ENCODE measurements at regions not wholly inside any gene's neighbourhood (a gene's known extent, or its start where the extent isn't known, plus 50 kb on each side); places are given as distances from the start of the nearest gene placed in this dataset.

DNA sequence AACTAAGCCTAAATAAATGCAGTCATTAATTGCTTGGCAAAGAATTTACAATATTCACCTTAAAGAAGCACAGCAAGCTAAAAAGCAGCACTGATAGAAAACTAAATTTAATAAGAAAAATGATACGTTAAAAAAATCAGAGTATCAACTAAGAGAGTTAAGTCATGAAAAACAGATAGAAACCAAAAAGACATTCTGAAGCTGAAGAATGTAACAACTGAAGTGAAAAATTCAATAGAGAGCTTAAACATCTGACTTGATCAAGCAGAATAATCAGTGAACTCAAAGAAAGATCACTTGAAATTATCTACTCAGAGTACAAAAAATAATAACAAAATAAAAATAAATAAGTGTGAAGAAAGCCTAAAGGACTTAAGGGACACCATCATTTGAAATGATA is 588.0 kb upstream of the HS3ST1 start:
- TF ChIP-seq, protein P1, sequence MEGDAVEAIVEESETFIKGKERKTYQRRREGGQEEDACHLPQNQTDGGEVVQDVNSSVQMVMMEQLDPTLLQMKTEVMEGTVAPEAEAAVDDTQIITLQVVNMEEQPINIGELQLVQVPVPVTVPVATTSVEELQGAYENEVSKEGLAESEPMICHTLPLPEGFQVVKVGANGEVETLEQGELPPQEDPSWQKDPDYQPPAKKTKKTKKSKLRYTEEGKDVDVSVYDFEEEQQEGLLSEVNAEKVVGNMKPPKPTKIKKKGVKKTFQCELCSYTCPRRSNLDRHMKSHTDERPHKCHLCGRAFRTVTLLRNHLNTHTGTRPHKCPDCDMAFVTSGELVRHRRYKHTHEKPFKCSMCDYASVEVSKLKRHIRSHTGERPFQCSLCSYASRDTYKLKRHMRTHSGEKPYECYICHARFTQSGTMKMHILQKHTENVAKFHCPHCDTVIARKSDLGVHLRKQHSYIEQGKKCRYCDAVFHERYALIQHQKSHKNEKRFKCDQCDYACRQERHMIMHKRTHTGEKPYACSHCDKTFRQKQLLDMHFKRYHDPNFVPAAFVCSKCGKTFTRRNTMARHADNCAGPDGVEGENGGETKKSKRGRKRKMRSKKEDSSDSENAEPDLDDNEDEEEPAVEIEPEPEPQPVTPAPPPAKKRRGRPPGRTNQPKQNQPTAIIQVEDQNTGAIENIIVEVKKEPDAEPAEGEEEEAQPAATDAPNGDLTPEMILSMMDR (IDR thresholded peaks at IDR 0.05), result no peak
- TF ChIP-seq EP300 (IDR thresholded peaks at IDR 0.05), result no peak
- TF ChIP-seq POLR2A (IDR thresholded peaks at IDR 0.05), result no peak
